Panc1 (cell line): ENCODE measurements at regions not wholly inside any gene's neighbourhood (a gene's known extent, or its start where the extent isn't known, plus 50 kb on each side); places are given as distances from the start of the nearest gene placed in this dataset.

Experiments
- ATAC-seq: fragments of 200-7000 bp; cut with Tn5 transposase; 2 replicates; pipeline ENCODE4 v1.9.1; 2020; ENCODE audit warnings: mild to moderate bottlenecking, moderate library complexity
- BruUV-seq: library from RNA; stranded (reverse); fragments of 400-500 nt; replicated peaks from 2 replicates; lab custom pipeline; 2021; lab: Mats Ljungman, UMichigan
- CTCF ChIA-PET: fragments of 300-600 bp; sonication (Branson Sonifier 250); formaldehyde crosslinking; loops from one replicate; lab custom pipeline; 2022; ENCODE audit warnings: antibody characterized with exemption; lab: Charles Lee
- POLR2A ChIA-PET: fragments of 300-600 bp; sonication (Branson Sonifier 250); formaldehyde crosslinking; loops from one replicate; lab custom pipeline; 2022; ENCODE audit warnings: antibody characterized with exemption; lab: Charles Lee
- DNase-seq: peaks from one replicate; pipeline ENCODE4 v3.0.0-alpha.2; 2010; ENCODE audit warnings: low read depth, low spot score
- H3K27ac ChIP-seq: 2 replicates; pipeline ENCODE4 v1.5.1; 2011; ENCODE audit warnings: mild to moderate bottlenecking, low read length, inconsistent platforms
- H3K27me3 ChIP-seq: fragments of 200-500 bp; sonication (Bioruptor generic); 2 replicates; pipeline ENCODE4 v1.6.0; 2014; ENCODE audit warnings: low read length, inconsistent platforms; ENCODE audit not compliant: control insufficient read depth, insufficient read depth
- H3K36me3 ChIP-seq: fragments of 200-500 bp; sonication (Bioruptor generic); 2 replicates; pipeline ENCODE4 v1.5.1; 2014; ENCODE audit warnings: inconsistent platforms, mild to moderate bottlenecking, low read length, moderate library complexity; ENCODE audit not compliant: control insufficient read depth, insufficient read depth
- H3K4me1 ChIP-seq: 2 replicates; pipeline ENCODE4 v1.5.1; 2011; ENCODE audit warnings: inconsistent platforms, mild to moderate bottlenecking, low read length, moderate library complexity; ENCODE audit not compliant: control insufficient read depth, insufficient read depth
- H3K4me3 ChIP-seq, 2 experiments: 2 replicates each; pipeline ENCODE4 v1.5.1; 2011 to 2012; ENCODE audit warnings: low read depth in 2 of 2, low read length in 2 of 2, mild to moderate bottlenecking in 2 of 2, inconsistent platforms in 1 of 2, moderate library complexity in 1 of 2
- H3K9me3 ChIP-seq: fragments of 200-500 bp; sonication (Bioruptor generic); 2 replicates; pipeline ENCODE4 v1.5.1; 2014; ENCODE audit warnings: low read depth, mild to moderate bottlenecking, inconsistent platforms, low read length, moderate library complexity; ENCODE audit not compliant: control insufficient read depth, insufficient read depth
- CTCF ChIP-seq: fragments of 450-650 bp; IDR thresholded peaks from 2 replicates; pipeline ENCODE4 v1.5.1; 2017; ENCODE audit warnings: mild to moderate bottlenecking
- POLR2AphosphoS5 ChIP-seq: IDR thresholded peaks from 2 replicates; pipeline ENCODE4 v1.6.1; 2012; ENCODE audit warnings: mild to moderate bottlenecking, low read depth, low read length, moderate library complexity
- SIN3A ChIP-seq: IDR thresholded peaks from 2 replicates; pipeline ENCODE4 v1.6.1; 2012; ENCODE audit warnings: low read depth, mild to moderate bottlenecking, low read length, moderate library complexity, borderline replicate concordance; ENCODE audit not compliant: insufficient read depth
- TCF7L2 ChIP-seq: IDR thresholded peaks from 2 replicates; pipeline ENCODE4 v1.6.1; 2011; ENCODE audit warnings: mild to moderate bottlenecking, low read depth, low read length, inconsistent platforms
- in situ Hi-C: cut with HindIII; loops from 2 replicates; pipeline ENCODE4 v1.10.0; 2016; ENCODE audit warnings: low sequenced_read_pairs, low pct_unique_long_range_greater_than_20kb
- intact Hi-C: fragments of 100-400 bp; cut with micrococcal nuclease; formaldehyde crosslinking; loops from one replicate; pipeline ENCODE4 v1.10.0; 2022; ENCODE audit not compliant: unreplicated experiment
- TF ChIP-seq, protein P1 (sequence below), 2 experiments: IDR thresholded peaks; 2 replicates each; pipeline ENCODE4 v1.6.1; 2011 to 2012; ENCODE audit warnings: low read depth in 2 of 2, control low read depth in 1 of 2, low read length in 1 of 2, mild to moderate bottlenecking in 1 of 2, moderate library complexity in 1 of 2; ENCODE audit not compliant: insufficient read depth in 1 of 2

- intact Hi-C loops, result no loop called here
- Histone ChIP-seq H3K27ac (no peak overlapping the region), H3K4me1 (no peaks in the 10 kb centered on the region), H3K9me3 (no peaks in the 10 kb centered on the region), H3K4me3 (no peak overlapping the region), H3K27me3 (no peaks in the 10 kb centered on the region), H3K36me3 (no peaks in the 10 kb centered on the region)
- DNase-seq (no peak), ATAC-seq (no peak)
- POLR2A ChIA-PET, result no interaction called here
- in situ Hi-C loops, result no loop called here
- CTCF ChIA-PET, result no interaction called here
- BruUV-seq, result no TSS peak
- TF ChIP-seq TCF7L2 (no peak), POLR2AphosphoS5 (no peak), SIN3A (no peak), CTCF (no peak)
- TF ChIP-seq, protein P1, sequence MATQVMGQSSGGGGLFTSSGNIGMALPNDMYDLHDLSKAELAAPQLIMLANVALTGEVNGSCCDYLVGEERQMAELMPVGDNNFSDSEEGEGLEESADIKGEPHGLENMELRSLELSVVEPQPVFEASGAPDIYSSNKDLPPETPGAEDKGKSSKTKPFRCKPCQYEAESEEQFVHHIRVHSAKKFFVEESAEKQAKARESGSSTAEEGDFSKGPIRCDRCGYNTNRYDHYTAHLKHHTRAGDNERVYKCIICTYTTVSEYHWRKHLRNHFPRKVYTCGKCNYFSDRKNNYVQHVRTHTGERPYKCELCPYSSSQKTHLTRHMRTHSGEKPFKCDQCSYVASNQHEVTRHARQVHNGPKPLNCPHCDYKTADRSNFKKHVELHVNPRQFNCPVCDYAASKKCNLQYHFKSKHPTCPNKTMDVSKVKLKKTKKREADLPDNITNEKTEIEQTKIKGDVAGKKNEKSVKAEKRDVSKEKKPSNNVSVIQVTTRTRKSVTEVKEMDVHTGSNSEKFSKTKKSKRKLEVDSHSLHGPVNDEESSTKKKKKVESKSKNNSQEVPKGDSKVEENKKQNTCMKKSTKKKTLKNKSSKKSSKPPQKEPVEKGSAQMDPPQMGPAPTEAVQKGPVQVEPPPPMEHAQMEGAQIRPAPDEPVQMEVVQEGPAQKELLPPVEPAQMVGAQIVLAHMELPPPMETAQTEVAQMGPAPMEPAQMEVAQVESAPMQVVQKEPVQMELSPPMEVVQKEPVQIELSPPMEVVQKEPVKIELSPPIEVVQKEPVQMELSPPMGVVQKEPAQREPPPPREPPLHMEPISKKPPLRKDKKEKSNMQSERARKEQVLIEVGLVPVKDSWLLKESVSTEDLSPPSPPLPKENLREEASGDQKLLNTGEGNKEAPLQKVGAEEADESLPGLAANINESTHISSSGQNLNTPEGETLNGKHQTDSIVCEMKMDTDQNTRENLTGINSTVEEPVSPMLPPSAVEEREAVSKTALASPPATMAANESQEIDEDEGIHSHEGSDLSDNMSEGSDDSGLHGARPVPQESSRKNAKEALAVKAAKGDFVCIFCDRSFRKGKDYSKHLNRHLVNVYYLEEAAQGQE (IDR thresholded peaks at IDR 0.05; ENCODE audit: insufficient read depth in 1 of 2, low read depth in 2 of 2, low read length in 1 of 2), result no peak
These were observed 63.7 kb upstream of the SYT4 start for GRCh38 chr18:43341014-43341413.

GRCh38 chr18:43350176-43350575 is 72.9 kb upstream of the SYT4 start:
- POLR2A ChIA-PET, result no interaction called here
- TF ChIP-seq, protein P1 (IDR thresholded peaks at IDR 0.05; ENCODE audit: insufficient read depth in 1 of 2, low read depth in 2 of 2, low read length in 1 of 2), result no peak
- TF ChIP-seq CTCF (no peak), POLR2AphosphoS5 (no peak), SIN3A (no peak), TCF7L2 (no peak)
- no peaks in the 10 kb centered on the region for H3K36me3 ChIP-seq
- no peak for DNase-seq
- H3K4me1 ChIP-seq, result no peaks in the 10 kb centered on the region
- no peak for ATAC-seq
- in situ Hi-C loops, result no loop called here
- H3K27ac ChIP-seq, result no peak overlapping the region
- no TSS peak for BruUV-seq
- no peaks in the 10 kb centered on the region for H3K27me3 ChIP-seq
- CTCF ChIA-PET, result no interaction called here
- intact Hi-C loops, result no loop called here
- no peaks in the 10 kb centered on the region for H3K9me3 ChIP-seq
- H3K4me3 ChIP-seq, result no peak overlapping the region
